ENCODE measurements at regions not wholly inside any gene's neighbourhood (a gene's known extent, or its start where the extent isn't known, plus 50 kb on each side); places are given as distances from the start of the nearest gene placed in this dataset.
"Not testable (repeated sequence)": the region's sequence is repeated elsewhere in the genome, so short reads cannot be mapped to it uniquely, and the experiment has no call there.

- no peak overlapping the region for H3K4me3 Mint-ChIP-seq
- no peaks in the 10 kb centered on the region for H3K36me3 Mint-ChIP-seq (ENCODE audit: insufficient read depth)
- no peaks in the 10 kb centered on the region for H3K4me1 Mint-ChIP-seq (ENCODE audit: low read depth)
- ATAC-seq = no peak
- DNase-seq = no peak
- H3K27me3 Mint-ChIP-seq (ENCODE audit: low read depth) = peaks cover 57% of the 10 kb centered on the region
- H3K9me3 Mint-ChIP-seq = peaks cover 4% of the 10 kb centered on the region
Observed at GRCh38 chr15:39514933-39515332, 65.9 kb upstream of the THBS1 start.

GRCh38 chr15:39515765-39516164 lies 65.1 kb upstream of the THBS1 start:
- Mint-ChIP-seq H3K4me1 (ENCODE audit: low read depth) (no peaks in the 10 kb centered on the region), H3K4me3 (no peak overlapping the region), H3K27me3 (ENCODE audit: low read depth) (peaks cover 54% of the 10 kb centered on the region), H3K36me3 (ENCODE audit: insufficient read depth) (no peaks in the 10 kb centered on the region), H3K9me3 (peaks cover 4% of the 10 kb centered on the region)
- DNase-seq = no peak
- no peak for ATAC-seq

GRCh38 chr15:39517122-39517855 lies 63.6 kb upstream of the THBS1 start:
- Mint-ChIP-seq H3K4me1 (ENCODE audit: low read depth) (no peaks in the 10 kb centered on the region), H3K36me3 (ENCODE audit: insufficient read depth) (no peaks in the 10 kb centered on the region), H3K27me3 (ENCODE audit: low read depth) (peaks cover 47% of the 10 kb centered on the region), H3K9me3 (peaks cover 4% of the 10 kb centered on the region), H3K4me3 (no peak overlapping the region)
- DNase-seq = no peak
- ATAC-seq = no peak

- not testable (repeated sequence) for H3K4me3 Mint-ChIP-seq; ATAC-seq; DNase-seq; H3K9me3 Mint-ChIP-seq; H3K36me3 Mint-ChIP-seq (ENCODE audit: insufficient read depth); H3K4me1 Mint-ChIP-seq (ENCODE audit: low read depth)
- peaks cover 19% of the 10 kb centered on the region for H3K27me3 Mint-ChIP-seq (ENCODE audit: low read depth)
Observed at GRCh38 chr15:39523968-39524367, 56.9 kb upstream of the THBS1 start.

- Mint-ChIP-seq H3K4me1 (ENCODE audit: low read depth) (no peaks in the 10 kb centered on the region), H3K36me3 (ENCODE audit: insufficient read depth) (no peaks in the 10 kb centered on the region), H3K4me3 (no peak overlapping the region), H3K27me3 (ENCODE audit: low read depth) (peaks cover 10% of the 10 kb centered on the region), H3K9me3 (no peaks in the 10 kb centered on the region)
- ATAC-seq (no peak), DNase-seq (no peak)
Observed at GRCh38 chr15:39529457-39529856, 51.4 kb upstream of the THBS1 start.

GRCh38 chr15:39530480-39531342 lies 50.2 kb upstream of the THBS1 start:
- Mint-ChIP-seq H3K4me1 (ENCODE audit: low read depth) (no peaks in the 10 kb centered on the region), H3K4me3 (no peak overlapping the region), H3K9me3 (no peaks in the 10 kb centered on the region), H3K36me3 (ENCODE audit: insufficient read depth) (no peaks in the 10 kb centered on the region), H3K27me3 (ENCODE audit: low read depth) (peaks cover 7% of the 10 kb centered on the region)
- no peak for ATAC-seq
- no peak for DNase-seq
